HG03064 (cell line): ENCODE measurements at regions not wholly inside any gene's neighbourhood (a gene's known extent, or its start where the extent isn't known, plus 50 kb on each side); places are given as distances from the start of the nearest gene placed in this dataset.

Experiments used
- ATAC-seq: cut with Tn5 transposase; IDR thresholded peaks from one replicate; pipeline ENCODE4 v1.9.1; 2021; ENCODE audit warnings: low read depth; ENCODE audit not compliant: unreplicated experiment

- no peak for ATAC-seq
These were observed 318.5 kb downstream of the INHBA start for GRCh38 chr7:41384418-41384817.

- no peak for ATAC-seq
These were observed 319.3 kb downstream of the INHBA start for GRCh38 chr7:41383596-41383995.

- no peak for ATAC-seq
These were observed 324.7 kb downstream of the INHBA start for GRCh38 chr7:41378156-41378555.

DNA sequence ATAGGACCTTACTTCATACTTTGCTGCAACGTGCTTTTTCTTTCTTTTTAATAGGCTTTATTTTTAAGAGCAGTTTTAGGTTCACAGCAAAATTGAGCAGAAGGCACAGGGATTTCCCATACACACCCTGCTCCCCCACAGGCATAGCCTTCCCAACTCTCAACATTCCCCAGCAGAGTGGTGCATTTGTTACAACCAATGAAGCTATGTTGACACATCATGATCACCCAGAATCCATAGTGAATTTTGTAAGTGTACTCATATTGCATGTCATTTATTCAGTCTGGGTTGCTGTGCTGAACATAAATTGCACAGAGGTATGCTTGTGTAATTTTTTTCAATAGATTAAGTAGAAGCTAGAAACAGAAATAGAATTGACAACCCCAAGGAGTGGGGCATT lies 327.3 kb downstream of the INHBA start:
- no peak for ATAC-seq

DNA sequence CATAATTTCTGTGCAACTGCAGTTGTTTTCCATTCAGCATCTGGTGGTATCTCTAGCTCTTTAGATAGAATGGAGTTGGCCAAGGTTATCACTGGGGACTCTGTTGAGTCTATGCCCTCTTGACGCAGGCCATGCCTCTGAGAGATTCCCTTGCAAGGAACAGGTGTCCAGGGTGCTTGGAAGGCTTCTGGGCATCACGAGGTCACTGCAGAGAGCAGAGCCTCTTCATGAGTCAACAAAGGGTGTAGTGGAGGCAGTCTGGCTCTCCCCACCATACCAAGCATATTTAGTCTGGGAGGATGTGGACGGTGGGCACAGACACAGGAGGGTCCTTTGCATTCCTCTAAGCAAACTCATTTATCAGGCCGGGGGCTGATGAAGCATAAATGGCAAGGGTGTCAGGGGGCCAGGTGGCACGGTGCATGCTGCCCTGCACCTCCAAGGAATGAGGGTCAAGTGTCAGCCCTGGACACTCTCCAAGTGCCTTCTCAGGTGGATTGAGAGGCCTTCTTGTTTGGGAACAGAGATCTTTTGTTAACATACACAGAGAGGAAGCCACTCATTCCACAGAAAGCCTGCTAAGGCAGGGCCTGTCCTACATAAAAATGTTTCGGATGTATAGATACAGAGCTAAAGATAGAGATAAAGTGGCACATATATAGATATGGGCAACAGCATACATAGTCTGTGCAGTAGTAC lies 328.6 kb downstream of the INHBA start:
- ATAC-seq = no peak

GRCh38 chr7:41367967-41368882 lies 334.7 kb downstream of the INHBA start:
- no peak for ATAC-seq

GRCh38 chr7:41351091-41351490 lies 351.8 kb downstream of the INHBA start:
- no peak for ATAC-seq

DNA sequence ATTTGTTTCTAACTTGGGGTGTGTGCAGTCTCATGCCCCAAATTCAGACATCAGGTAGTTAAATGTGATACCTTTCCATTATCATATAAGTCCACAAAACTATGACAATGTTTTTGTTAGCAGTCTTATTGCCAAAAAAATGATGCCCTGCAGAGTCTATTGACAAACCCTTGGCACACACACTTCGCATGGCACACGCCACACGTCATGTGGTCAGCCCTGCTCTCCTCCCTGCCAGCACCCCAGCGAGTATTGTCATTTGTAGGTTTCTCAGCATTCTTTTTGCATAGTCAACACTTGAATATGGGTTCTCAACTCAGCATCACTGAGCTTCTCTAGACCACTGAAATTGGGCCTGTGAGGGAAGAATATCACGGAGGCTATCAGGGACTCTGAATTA lies 356.0 kb downstream of the INHBA start:
- ATAC-seq = no peak

DNA sequence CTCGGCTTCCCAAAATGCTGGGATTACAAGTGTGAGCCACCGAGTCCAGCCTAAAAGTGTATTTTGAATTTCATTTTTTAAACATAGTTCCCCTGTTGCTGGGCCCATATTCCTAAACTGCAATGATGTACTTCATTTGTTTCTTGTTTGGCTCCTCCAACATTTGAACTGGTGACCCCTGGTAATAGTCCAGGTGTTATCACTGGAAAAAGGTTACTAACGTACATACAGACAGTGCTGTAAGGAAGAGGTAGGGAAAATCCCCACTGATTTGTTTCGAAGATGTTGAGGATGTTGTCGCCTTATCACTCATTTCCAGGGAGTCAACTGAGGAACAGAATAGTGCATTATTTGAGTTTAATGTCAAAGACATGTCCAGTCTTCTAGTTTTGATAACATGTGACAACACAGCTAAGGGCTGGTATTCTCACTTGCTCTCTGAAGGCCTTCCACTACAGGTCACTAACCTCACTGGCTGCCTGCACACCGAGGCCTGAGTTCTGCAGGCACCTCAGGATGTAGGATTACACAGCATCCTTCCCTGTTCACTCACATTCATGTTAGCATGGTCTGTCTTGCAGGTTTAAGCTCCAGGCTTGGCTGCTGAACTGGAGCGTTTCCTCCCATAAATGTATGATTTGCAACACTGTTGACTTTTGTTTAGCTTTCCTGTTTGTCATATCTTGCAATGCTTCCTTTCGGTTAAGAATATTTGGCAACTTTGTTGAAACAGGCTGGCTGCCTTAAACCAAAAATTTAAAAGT lies 362.8 kb downstream of the INHBA start:
- no peak for ATAC-seq

DNA sequence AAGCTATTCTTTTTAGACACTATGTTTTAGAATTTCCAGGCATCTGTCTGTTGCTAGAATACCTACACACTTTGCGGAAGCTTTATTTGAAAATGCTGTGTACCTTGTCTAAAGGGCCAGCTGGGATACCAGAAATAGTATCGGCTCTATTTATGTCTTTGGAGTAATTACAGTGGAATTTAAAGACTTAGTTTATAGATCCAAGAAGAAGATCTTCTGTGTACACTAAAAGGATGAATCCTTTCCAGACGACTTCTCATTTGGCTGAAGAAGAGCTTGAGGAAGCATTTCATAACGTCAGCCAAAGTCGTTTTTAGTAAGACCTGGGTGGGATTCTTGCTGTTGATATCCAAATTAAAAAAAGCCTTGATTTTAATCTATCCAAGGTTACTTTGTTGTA lies 365.9 kb downstream of the INHBA start:
- no peak for ATAC-seq

GRCh38 chr7:41336455-41336952 lies 366.4 kb downstream of the INHBA start:
- ATAC-seq = no peak

- no peak for ATAC-seq
These were observed 368.6 kb downstream of the INHBA start for GRCh38 chr7:41334071-41334862.

GRCh38 chr7:41333511-41333910 lies 369.4 kb downstream of the INHBA start:
- no peak for ATAC-seq

DNA sequence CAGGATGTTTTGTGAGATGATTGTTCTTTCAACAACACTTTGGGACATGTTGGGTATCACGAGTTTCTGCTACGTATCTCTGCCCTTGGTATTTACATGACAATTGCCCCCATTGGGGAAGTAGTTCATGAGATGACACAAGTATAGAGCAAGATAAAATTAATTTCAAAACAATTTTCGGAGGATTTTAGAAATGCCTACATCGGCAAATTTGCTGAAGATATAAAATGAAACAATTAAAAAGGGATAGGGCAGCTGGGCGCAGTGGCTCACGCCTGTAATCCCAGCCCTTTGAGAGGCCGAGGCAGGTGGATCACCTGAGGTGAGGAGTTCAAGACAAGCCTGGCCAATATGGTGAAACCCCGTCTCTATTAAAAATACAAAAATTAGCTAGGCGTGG lies 371.7 kb downstream of the INHBA start:
- no peak for ATAC-seq

GRCh38 chr7:41328544-41328943 lies 374.3 kb downstream of the INHBA start:
- no peak for ATAC-seq

DNA sequence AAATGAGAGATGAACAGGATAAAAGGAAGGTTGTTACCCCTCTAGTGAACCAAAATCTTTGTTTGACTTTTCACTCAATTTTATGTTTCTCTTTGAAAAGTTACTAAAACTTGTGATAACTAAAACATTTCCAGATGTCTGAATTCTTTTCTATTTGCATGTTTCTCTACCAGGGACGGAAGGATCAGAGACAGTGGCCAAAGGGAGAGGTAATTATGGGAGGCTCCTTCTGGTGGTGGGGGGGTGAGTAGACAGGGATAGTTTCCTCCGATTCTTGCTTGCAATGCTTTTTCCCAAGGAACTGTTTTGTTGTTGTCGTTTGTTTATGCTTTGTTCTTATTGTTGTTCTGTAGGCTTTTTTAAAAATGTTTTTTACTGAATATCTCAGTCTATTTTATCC lies 374.8 kb downstream of the INHBA start:
- no peak for ATAC-seq

GRCh38 chr7:41326616-41327015 lies 376.3 kb downstream of the INHBA start:
- no peak for ATAC-seq

DNA sequence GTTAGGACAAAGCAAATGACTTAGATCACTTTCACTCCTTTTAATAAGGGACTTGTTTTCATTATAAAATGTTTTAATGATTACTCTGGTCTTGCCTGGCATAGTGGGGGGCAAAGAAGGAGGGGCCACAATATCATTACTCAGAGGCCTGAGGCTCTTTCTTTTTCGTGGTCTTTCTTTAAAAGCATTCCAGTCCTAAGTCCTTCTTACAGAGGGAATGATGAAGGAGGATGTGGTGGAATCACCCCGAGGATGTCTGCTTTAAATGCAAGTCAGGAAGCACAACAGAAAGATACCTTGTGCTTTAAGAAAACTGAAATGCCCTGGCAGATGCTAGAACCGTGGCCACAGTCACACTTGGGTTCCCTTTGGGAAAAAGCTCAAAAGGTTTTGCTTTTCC lies 379.1 kb downstream of the INHBA start:
- no peak for ATAC-seq

GRCh38 chr7:41319581-41319980 lies 383.3 kb downstream of the INHBA start:
- ATAC-seq = no peak

- no peak for ATAC-seq
These were observed 386.5 kb downstream of the INHBA start for GRCh38 chr7:41316410-41316809.
